Large intestine (tissue), 3 donors: ENCODE measurements at regions not wholly inside any gene's neighbourhood (a gene's known extent, or its start where the extent isn't known, plus 50 kb on each side); places are given as distances from the start of the nearest gene placed in this dataset.

Source experiments
- DNase-seq, 2 donors: peaks; one replicate each; pipeline versions ENCODE4 v3.0.0 to v3.0.0-alpha.2; 2013
- H3K27ac ChIP-seq: one replicate; pipeline ENCODE4 v1.5.1; 2013; ENCODE audit warnings: low read length
- H3K27me3 ChIP-seq: 2 replicates; pipeline ENCODE4 v1.6.1; 2013; ENCODE audit warnings: low read length; ENCODE audit not compliant: control insufficient read depth, insufficient read depth
- H3K36me3 ChIP-seq: 2 replicates; pipeline ENCODE4 v1.6.1; 2013; ENCODE audit warnings: low read length; ENCODE audit not compliant: control insufficient read depth, insufficient read depth
- H3K4me1 ChIP-seq: one replicate; pipeline ENCODE4 v1.6.1; 2013; ENCODE audit warnings: low read length; ENCODE audit not compliant: control insufficient read depth, insufficient read depth
- H3K4me3 ChIP-seq: one replicate; pipeline ENCODE4 v1.5.1; 2013; ENCODE audit warnings: low read length
- H3K9me3 ChIP-seq: one replicate; pipeline ENCODE4 v1.6.1; 2013; ENCODE audit warnings: mild to moderate bottlenecking, low read depth, low read length, moderate library complexity; ENCODE audit not compliant: control insufficient read depth
- WGBS: methylation state at CpG from one replicate; pipeline ENCODE4 v1.1.5; 2013; ENCODE audit warnings: low lambda C conversion rate; ENCODE audit not compliant: insufficient coverage; 5-methylcytosine and 5-hydroxymethylcytosine counted together

DNA sequence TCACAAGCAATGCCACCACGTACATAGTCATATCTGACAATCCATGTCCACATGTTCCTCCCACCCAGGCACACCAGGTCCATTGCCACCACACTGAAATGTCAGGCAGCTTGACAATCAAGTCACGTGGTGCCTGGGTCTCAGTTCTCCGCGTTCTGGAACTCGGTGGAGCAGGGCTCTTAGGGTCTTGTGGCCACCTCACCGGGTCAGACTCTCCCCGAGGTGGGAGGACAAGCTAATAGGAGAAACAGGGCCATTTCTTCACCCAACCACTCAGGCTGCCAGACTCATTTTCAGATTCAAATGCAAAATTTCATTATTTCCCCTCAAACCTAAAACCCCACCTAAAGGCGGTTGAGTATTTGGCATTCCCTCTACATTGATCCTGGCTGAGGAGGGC, 200.5 kb upstream of the GAS1 start:
- Histone ChIP-seq H3K4me1 (no peaks in the 10 kb centered on the region), H3K9me3 (no peaks in the 10 kb centered on the region), H3K4me3 (no peak overlapping the region), H3K27ac (peak overlapping the region; percentile 60), H3K36me3 (no peaks in the 10 kb centered on the region), H3K27me3 (peaks cover 16% of the 10 kb centered on the region)
- DNase-seq: peak in 1 of 2 donors; percentile 8
- WGBS: no CpG with 5 or more reads among the region's 8 CpGs

GRCh38 chr9:87148331-87149104, 201.2 kb upstream of the GAS1 start:
- Histone ChIP-seq H3K4me3 (peak overlapping the region; percentile 20), H3K27ac (peak overlapping the region; percentile 60), H3K36me3 (no peaks in the 10 kb centered on the region), H3K4me1 (no peaks in the 10 kb centered on the region), H3K27me3 (peaks cover 16% of the 10 kb centered on the region), H3K9me3 (no peaks in the 10 kb centered on the region)
- no CpG with 5 or more reads among the region's 49 CpGs for WGBS
- DNase-seq: peak; percentile 63 to 73

DNA sequence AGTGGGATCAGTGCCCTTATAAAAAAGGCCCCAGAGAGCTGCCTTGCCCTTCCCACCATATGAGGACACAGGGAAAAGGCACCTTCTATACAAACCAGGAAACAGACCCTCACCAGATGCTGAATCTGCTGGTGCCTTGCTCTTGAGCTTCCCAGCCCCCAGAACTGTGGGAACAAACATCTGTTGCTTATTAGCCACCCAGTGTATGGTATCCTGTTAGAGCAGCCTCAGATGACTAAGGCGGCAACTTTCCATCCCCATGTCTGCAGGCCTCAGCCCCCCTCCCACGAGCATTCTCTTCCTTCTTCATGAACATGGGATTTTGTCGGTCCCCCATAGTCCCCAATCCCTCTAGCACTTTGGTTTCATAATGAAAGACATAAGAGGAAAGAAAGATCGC, 202.5 kb upstream of the GAS1 start:
- 100% methylated on average over 2 of the region's 4 CpGs for WGBS

DNA sequence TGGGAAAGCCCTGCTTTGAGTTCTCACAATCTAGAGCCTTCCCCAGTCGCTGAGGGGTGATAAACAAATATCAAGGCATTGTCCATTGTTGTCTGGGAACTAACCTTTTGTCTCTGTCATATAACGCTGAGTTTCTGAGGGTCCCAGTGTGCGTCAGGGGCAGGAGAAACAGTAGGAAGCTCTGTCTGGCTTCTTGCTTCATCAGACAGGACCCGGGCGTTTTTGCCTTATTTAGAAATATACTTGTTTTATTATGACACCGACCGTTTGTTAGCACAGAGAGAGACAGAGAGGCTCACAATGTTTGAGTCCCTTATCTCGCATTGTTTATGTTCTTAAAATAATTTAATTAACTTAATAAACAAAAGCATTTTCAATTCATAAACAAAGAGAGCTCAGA, 204.9 kb upstream of the GAS1 start:
- no peak for DNase-seq
- no peaks in the 10 kb centered on the region for H3K9me3 ChIP-seq
- no peaks in the 10 kb centered on the region for H3K36me3 ChIP-seq
- H3K27ac ChIP-seq: no peak overlapping the region
- peaks cover 14% of the 10 kb centered on the region for H3K27me3 ChIP-seq
- H3K4me3 ChIP-seq: no peak overlapping the region
- WGBS: 80% methylated on average over 2 of the region's 8 CpGs
- H3K4me1 ChIP-seq: no peaks in the 10 kb centered on the region

More for the DNA sequence above, 202.5 kb upstream of the GAS1 start:
- Histone ChIP-seq H3K4me3 (no peak overlapping the region), H3K36me3 (no peaks in the 10 kb centered on the region), H3K4me1 (no peaks in the 10 kb centered on the region), H3K27ac (no peak overlapping the region), H3K9me3 (no peaks in the 10 kb centered on the region), H3K27me3 (peaks cover 16% of the 10 kb centered on the region)
- DNase-seq: no peak

GRCh38 chr9:87156247-87156646, 208.9 kb upstream of the GAS1 start:
- no peaks in the 10 kb centered on the region for H3K36me3 ChIP-seq
- H3K4me3 ChIP-seq: no peak overlapping the region
- peaks cover 2% of the 10 kb centered on the region for H3K27me3 ChIP-seq
- H3K9me3 ChIP-seq: no peaks in the 10 kb centered on the region
- no peaks in the 10 kb centered on the region for H3K4me1 ChIP-seq
- no peak overlapping the region for H3K27ac ChIP-seq
- WGBS: no CpG with 5 or more reads among the region's 2 CpGs
- DNase-seq: no peak

- H3K9me3 ChIP-seq: no peaks in the 10 kb centered on the region
- no CpG with 5 or more reads among the region's 10 CpGs for WGBS
- H3K4me1 ChIP-seq: no peaks in the 10 kb centered on the region
- no peaks in the 10 kb centered on the region for H3K36me3 ChIP-seq
- peaks cover 2% of the 10 kb centered on the region for H3K27me3 ChIP-seq
- no peak overlapping the region for H3K27ac ChIP-seq
- no peak for DNase-seq
- H3K4me3 ChIP-seq: no peak overlapping the region
Measured at GRCh38 chr9:87157366-87158031, 210.2 kb upstream of the GAS1 start.

DNA sequence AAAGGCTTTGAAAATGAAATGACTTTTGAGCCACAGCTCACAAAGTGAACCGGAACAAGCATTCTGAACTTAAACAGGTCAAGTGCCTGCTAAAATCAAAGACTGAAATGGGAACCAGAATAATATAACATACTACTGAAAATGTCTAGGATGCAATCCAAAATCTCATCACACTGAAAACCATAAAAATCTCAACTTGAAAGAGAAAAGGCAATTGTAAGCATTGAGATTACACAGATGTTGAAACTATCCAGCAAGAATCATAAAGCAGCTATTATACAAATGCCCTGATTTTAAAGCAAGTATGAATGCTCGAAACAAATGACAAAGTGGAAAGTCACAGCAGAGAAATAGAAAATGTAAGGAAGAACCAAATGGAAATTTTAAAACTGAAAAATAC, 211.5 kb upstream of the GAS1 start:
- no peaks in the 10 kb centered on the region for H3K9me3 ChIP-seq
- H3K27ac ChIP-seq: no peak overlapping the region
- no peaks in the 10 kb centered on the region for H3K36me3 ChIP-seq
- H3K4me1 ChIP-seq: no peaks in the 10 kb centered on the region
- 83% methylated on average over 1 of the region's 2 CpGs for WGBS
- H3K4me3 ChIP-seq: no peak overlapping the region
- H3K27me3 ChIP-seq: peaks cover 2% of the 10 kb centered on the region
- no peak for DNase-seq

DNA sequence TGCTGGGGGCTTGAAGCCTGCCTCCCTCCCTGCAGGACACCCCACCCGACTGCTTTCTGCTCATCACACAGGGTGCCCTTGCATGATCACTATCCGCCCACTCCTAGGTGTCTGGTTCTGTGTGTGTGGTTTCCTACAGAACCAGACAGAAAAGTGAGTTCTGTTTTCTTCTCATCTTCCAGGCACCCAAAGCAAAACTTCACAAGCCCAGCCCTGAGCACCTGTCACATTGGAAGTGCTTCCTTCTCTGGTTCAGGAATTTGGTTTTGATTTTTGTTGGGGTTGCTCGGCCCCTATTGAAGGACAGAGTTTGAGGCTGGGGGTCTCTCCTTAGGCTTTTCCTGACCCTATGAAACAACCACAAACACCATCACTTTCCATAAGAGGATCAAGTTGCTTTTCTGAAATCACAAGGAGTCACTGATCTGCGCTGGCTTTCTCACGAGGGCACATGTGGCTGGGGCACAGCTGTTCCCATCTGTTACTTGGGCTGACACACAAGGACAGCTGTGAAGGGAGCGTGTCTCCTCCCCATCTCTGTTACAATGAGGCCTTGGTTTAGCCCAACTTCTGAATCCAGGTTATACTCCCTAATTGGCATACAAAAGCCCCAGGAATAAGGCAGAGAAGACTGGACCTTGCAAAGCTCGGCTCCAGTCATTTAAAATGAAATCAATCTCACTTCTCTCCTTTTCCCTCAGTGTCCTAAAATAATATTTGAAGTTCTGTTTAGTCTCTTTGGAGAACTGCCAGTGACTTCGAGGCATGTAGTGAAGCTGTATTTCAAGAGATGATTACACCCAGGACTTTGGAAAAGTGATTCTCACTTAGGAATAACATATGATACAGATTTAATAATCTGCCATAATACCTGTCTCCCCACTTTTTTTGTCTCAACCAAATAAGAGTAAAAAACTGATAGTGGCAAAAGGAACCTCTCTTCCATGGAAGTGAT, 213.1 kb upstream of the GAS1 start:
- no peak overlapping the region for H3K27ac ChIP-seq
- 20% methylated on average over 1 of the region's 8 CpGs for WGBS
- no peaks in the 10 kb centered on the region for H3K4me1 ChIP-seq
- no peaks in the 10 kb centered on the region for H3K36me3 ChIP-seq
- peaks cover 2% of the 10 kb centered on the region for H3K27me3 ChIP-seq
- H3K9me3 ChIP-seq: no peaks in the 10 kb centered on the region
- DNase-seq: no peak
- H3K4me3 ChIP-seq: no peak overlapping the region

- Histone ChIP-seq H3K9me3 (no peaks in the 10 kb centered on the region), H3K27ac (no peak overlapping the region), H3K36me3 (no peaks in the 10 kb centered on the region), H3K4me3 (no peak overlapping the region), H3K27me3 (no peaks in the 10 kb centered on the region), H3K4me1 (no peaks in the 10 kb centered on the region)
- no peak for DNase-seq
- WGBS: no CpG with 5 or more reads among the region's 5 CpGs
Measured at GRCh38 chr9:87167161-87167560, 219.9 kb upstream of the GAS1 start.

DNA sequence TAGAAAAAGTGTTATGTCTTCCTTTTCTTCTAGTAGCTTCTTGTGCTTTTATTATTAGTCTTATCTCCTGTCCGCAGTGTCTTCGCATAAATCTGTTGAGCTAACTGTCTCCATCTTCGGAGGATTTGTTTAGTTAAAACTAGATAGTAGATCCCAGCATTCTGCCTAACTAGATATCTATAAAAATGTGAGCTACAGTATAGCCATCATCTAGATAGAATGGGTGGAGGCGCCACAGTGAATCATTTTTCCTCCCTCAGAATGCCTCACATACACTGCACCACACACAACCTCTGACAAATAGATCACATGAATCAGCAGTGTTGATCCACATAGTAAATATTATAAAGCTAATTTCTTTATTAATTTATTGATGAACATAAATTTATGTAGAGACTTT, 220.3 kb upstream of the GAS1 start:
- H3K4me3 ChIP-seq: no peak overlapping the region
- H3K9me3 ChIP-seq: no peaks in the 10 kb centered on the region
- no peaks in the 10 kb centered on the region for H3K4me1 ChIP-seq
- no peaks in the 10 kb centered on the region for H3K36me3 ChIP-seq
- H3K27ac ChIP-seq: no peak overlapping the region
- DNase-seq: no peak
- WGBS: no CpG with 5 or more reads among the region's 4 CpGs
- H3K27me3 ChIP-seq: no peaks in the 10 kb centered on the region
